GM12878 (cell line): ENCODE measurements at regions not wholly inside any gene's neighbourhood (a gene's known extent, or its start where the extent isn't known, plus 50 kb on each side); places are given as distances from the start of the nearest gene placed in this dataset.

Experiments
- ATAC-seq: fragments of 200-7000 bp; cut with Tn5 transposase; 3 replicates; pipeline ENCODE4 v1.9.1; 2020; ENCODE audit warnings: mild to moderate bottlenecking, moderate library complexity
- BruUV-seq: library from RNA; stranded (reverse); fragments of 400-500 nt; replicated peaks from 2 replicates; lab custom pipeline; 2021; lab: Mats Ljungman, UMichigan
- CTCF ChIA-PET: fragments of 300-600 bp; sonication (Branson Sonifier 250); formaldehyde crosslinking; extraction: SDS; loops from one replicate; lab custom pipeline; 2021; ENCODE audit warnings: inconsistent platforms; lab: Yijun Ruan, JAX
- POLR2A ChIA-PET: fragments of 350-600 bp; formaldehyde crosslinking; extraction: SDS; loops from one replicate; lab custom pipeline; 2021; ENCODE audit warnings: inconsistent platforms; lab: Charles Lee
- RAD21 ChIA-PET: fragments of 300-600 bp; sonication (Branson Sonifier 250); formaldehyde crosslinking; loops from one replicate; lab custom pipeline; 2023; ENCODE audit warnings: antibody characterized with exemption; ENCODE audit not compliant: unreplicated experiment; lab: Charles Lee
- SMC1A ChIA-PET: fragments of 300-600 bp; sonication (Branson Sonifier 250); formaldehyde crosslinking; loops from one replicate; lab custom pipeline; 2023; ENCODE audit not compliant: unreplicated experiment, uncharacterized antibody; lab: Charles Lee
- DNase-seq: peaks from one replicate; pipeline ENCODE4 v3.0.0-alpha.2; 2011; ENCODE audit warnings: low read depth, low spot score
- FAIRE-seq: peaks from 3 replicates; lab custom pipeline; 2011; peaks lifted over from hg19 to GRCh38; lab: Jason Lieb, UNC
- H2AFZ ChIP-seq: 2 replicates; pipeline ENCODE4 v1.6.0; 2011; ENCODE audit warnings: low read depth, low read length, control low read depth; ENCODE audit not compliant: control insufficient read depth
- H3K27ac ChIP-seq: 2 replicates; pipeline ENCODE4 v1.5.1; 2011; ENCODE audit warnings: control low read depth; ENCODE audit not compliant: control insufficient read depth, insufficient read depth
- H3K27me3 ChIP-seq, 2 experiments: replicated peaks in 1 of 2; 2 replicates each; pipeline versions ENCODE4 v1.6.0 to v1.6.1; 2011; ENCODE audit warnings: low read length in 1 of 2; ENCODE audit not compliant: control insufficient read depth in 2 of 2, insufficient read depth in 2 of 2
- H3K36me3 ChIP-seq, 2 experiments: 2 replicates each; pipeline ENCODE4 v1.5.1; 2011; ENCODE audit warnings: low read length in 1 of 2; ENCODE audit not compliant: control insufficient read depth in 2 of 2, insufficient read depth in 2 of 2
- H3K4me1 ChIP-seq: 2 replicates; pipeline ENCODE4 v1.6.1; 2011; ENCODE audit warnings: mild to moderate bottlenecking, low read length, moderate library complexity, mixed read lengths; ENCODE audit not compliant: control insufficient read depth, insufficient read depth
- H3K4me2 ChIP-seq: 2 replicates; pipeline ENCODE4 v1.6.0; 2011; ENCODE audit warnings: control low read depth; ENCODE audit not compliant: control insufficient read depth, insufficient read depth
- H3K4me3 ChIP-seq: fragments of 200-600 bp; sonication (generic); 2 replicates; pipeline ENCODE4 v1.5.1; 2016
- H3K79me2 ChIP-seq: 2 replicates; pipeline ENCODE4 v1.6.0; 2011; ENCODE audit warnings: low read length; ENCODE audit not compliant: control insufficient read depth, insufficient read depth
- H3K9ac ChIP-seq: 2 replicates; pipeline ENCODE4 v1.8.0; 2011; ENCODE audit warnings: low read length, control low read depth, mixed read lengths; ENCODE audit not compliant: control insufficient read depth, insufficient read depth
- H3K9me3 ChIP-seq: replicated peaks from 3 replicates; pipeline ENCODE4 v1.5.1; 2011; ENCODE audit warnings: mild to moderate bottlenecking, low read length; ENCODE audit not compliant: control insufficient read depth, insufficient read depth
- H4K20me1 ChIP-seq: 2 replicates; pipeline ENCODE4 v1.6.0; 2011; ENCODE audit not compliant: control insufficient read depth, insufficient read depth
- EP300 ChIP-seq, 2 experiments: fragments of 150-350 bp in 1 of 2; IDR thresholded peaks; 2 replicates each; pipeline ENCODE4 v1.6.1; 2011 to 2012; ENCODE audit warnings: low read depth in 2 of 2, low read length in 2 of 2, borderline replicate concordance in 1 of 2, improper control_type of control experiment in 1 of 2, inconsistent platforms in 1 of 2; ENCODE audit not compliant: control insufficient read depth in 1 of 2
- IKZF1 ChIP-seq: fragments of 450-650 bp; conservative IDR thresholded peaks from 2 replicates; pipeline ENCODE4 v1.6.1; 2017; ENCODE audit warnings: antibody characterized with exemption, mild to moderate bottlenecking
- KAT2A ChIP-seq: conservative IDR thresholded peaks from 2 replicates; pipeline ENCODE4 v1.6.1; 2011; ENCODE audit warnings: low read depth, low read length; ENCODE audit not compliant: control insufficient read depth
- MXI1 ChIP-seq: fragments of 150-350 bp; IDR thresholded peaks from 2 replicates; pipeline ENCODE4 v1.6.1; 2011; ENCODE audit warnings: low read depth, mild to moderate bottlenecking, inconsistent platforms, low read length, improper control_type of control experiment
- NFIC ChIP-seq: IDR thresholded peaks from 2 replicates; pipeline ENCODE4 v1.6.1; 2012; ENCODE audit warnings: low read depth, mild to moderate bottlenecking, inconsistent platforms, low read length, moderate library complexity
- PAX8 ChIP-seq: fragments of 450-650 bp; IDR thresholded peaks from 2 replicates; pipeline ENCODE4 v1.6.1; 2017; ENCODE audit warnings: mild to moderate bottlenecking, moderate library complexity
- SP1 ChIP-seq: IDR thresholded peaks from one replicate; pipeline ENCODE4 v1.6.1; 2011; ENCODE audit warnings: low read depth, low read length
- TAF1 ChIP-seq: IDR thresholded peaks from 2 replicates; pipeline ENCODE4 v1.6.1; 2011; ENCODE audit warnings: mild to moderate bottlenecking, low read depth, low read length, borderline replicate concordance
- TBL1XR1 ChIP-seq: IDR thresholded peaks from 2 replicates; pipeline ENCODE4 v1.6.1; 2012; ENCODE audit warnings: low read depth, low read length, improper control_type of control experiment
- ZNF24 ChIP-seq: fragments of 450-650 bp; IDR thresholded peaks from 2 replicates; pipeline ENCODE4 v1.6.1; 2017; ENCODE audit warnings: antibody characterized with exemption, mild to moderate bottlenecking
- in situ Hi-C: fragments of 300-500 bp; cut with MboI; formaldehyde crosslinking; loops from 9 replicates; pipeline ENCODE4 v1.14.3; 2018; ENCODE audit warnings: mixed read lengths
- intact Hi-C: fragments of 100-400 bp; cut with micrococcal nuclease; formaldehyde crosslinking; loops from one replicate; pipeline ENCODE4 v1.14.2; 2022; ENCODE audit not compliant: unreplicated experiment
- TF ChIP-seq, protein P1 (sequence below): IDR thresholded peaks from 2 replicates; pipeline ENCODE4 v1.6.1; 2012; ENCODE audit warnings: low read depth, low read length, improper control_type of control experiment
- TF ChIP-seq, protein P2 (sequence below): IDR thresholded peaks from 2 replicates; pipeline ENCODE4 v1.6.1; 2011; ENCODE audit warnings: borderline replicate concordance, low read depth, mild to moderate bottlenecking, moderate library complexity, mixed read lengths, low read length; ENCODE audit not compliant: insufficient read depth; ENCODE audit errors: extremely low read length

DNA sequence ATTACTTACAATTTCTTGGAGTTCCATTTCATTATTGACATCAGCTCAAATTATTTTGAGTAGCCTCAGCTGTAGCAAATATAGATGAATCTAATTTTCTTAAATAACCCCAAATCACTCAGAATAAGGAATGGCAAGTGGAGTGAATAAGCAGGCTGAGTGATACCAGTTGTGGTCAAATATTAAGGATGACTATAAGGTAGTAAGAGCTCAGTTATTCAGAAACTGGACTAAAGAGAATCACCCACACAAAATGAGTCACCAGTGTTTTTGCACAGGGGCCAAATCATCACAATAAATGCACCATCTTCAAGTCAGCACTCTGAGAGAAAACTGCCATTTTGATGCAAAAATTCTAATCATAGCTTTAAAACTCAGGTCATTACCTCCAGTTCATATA lies 128.9 kb upstream of the TARS1 start:
- TF ChIP-seq TAF1 (no peak), TBL1XR1 (no peak), ZNF24 (no peak), EP300 (IDR thresholded peaks at IDR 0.05; ENCODE audit: borderline replicate concordance in 1 of 2, control insufficient read depth in 1 of 2, low read depth in 2 of 2, low read length in 2 of 2) (no peak), PAX8 (no peak), SP1 (no peak), NFIC (no peak), MXI1 (no peak), KAT2A (no peak), IKZF1 (no peak)
- TF ChIP-seq, protein P1, sequence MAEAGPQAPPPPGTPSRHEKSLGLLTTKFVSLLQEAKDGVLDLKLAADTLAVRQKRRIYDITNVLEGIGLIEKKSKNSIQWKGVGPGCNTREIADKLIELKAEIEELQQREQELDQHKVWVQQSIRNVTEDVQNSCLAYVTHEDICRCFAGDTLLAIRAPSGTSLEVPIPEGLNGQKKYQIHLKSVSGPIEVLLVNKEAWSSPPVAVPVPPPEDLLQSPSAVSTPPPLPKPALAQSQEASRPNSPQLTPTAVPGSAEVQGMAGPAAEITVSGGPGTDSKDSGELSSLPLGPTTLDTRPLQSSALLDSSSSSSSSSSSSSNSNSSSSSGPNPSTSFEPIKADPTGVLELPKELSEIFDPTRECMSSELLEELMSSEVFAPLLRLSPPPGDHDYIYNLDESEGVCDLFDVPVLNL, result no peak
- TF ChIP-seq, protein P2, sequence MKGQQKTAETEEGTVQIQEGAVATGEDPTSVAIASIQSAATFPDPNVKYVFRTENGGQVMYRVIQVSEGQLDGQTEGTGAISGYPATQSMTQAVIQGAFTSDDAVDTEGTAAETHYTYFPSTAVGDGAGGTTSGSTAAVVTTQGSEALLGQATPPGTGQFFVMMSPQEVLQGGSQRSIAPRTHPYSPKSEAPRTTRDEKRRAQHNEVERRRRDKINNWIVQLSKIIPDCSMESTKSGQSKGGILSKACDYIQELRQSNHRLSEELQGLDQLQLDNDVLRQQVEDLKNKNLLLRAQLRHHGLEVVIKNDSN, result no peak
- in situ Hi-C loops, result no loop called here
- Histone ChIP-seq H3K9me3 (no peaks in the 10 kb centered on the region; the same call in 2 of the 3 replicates), H3K27ac (no peak overlapping the region), H4K20me1 (no peaks in the 10 kb centered on the region), H3K4me1 (no peaks in the 10 kb centered on the region), H3K79me2 (no peaks in the 10 kb centered on the region), H3K4me3 (no peak overlapping the region), H3K9ac (no peak overlapping the region), H2AFZ (no peak overlapping the region), H3K4me2 (no peak overlapping the region), H3K36me3 (no peaks in the 10 kb centered on the region), H3K27me3 (no peaks in the 10 kb centered on the region)
- no TSS peak for BruUV-seq
- ChIA-PET RAD21 (no interaction called here), POLR2A (no interaction called here), SMC1A (no interaction called here), CTCF (no interaction called here)
- no peak for FAIRE-seq
- DNase-seq, result no peak
- no peak for ATAC-seq
- intact Hi-C loops, result no loop called here
